OCI-LY1 (cell line): ENCODE measurements at regions not wholly inside any gene's neighbourhood (a gene's known extent, or its start where the extent isn't known, plus 50 kb on each side); places are given as distances from the start of the nearest gene placed in this dataset.
"Not testable (repeated sequence)": the region's sequence is repeated elsewhere in the genome, so short reads cannot be mapped to it uniquely, and the experiment has no call there.

ENCODE experiments used
- H2AFZ ChIP-seq: fragments of 200-600 bp; sonication (generic), shearing (Covaris generic); 2 replicates; pipeline ENCODE4 v1.6.0; 2014; ENCODE audit warnings: antibody characterized with exemption, mild to moderate bottlenecking, low read length
- H3F3A ChIP-seq: fragments of 200-600 bp; sonication (generic), shearing (Covaris generic); 2 replicates; pipeline ENCODE4 v1.6.0; 2014; ENCODE audit warnings: mild to moderate bottlenecking, antibody characterized with exemption, low read length, moderate library complexity; ENCODE audit not compliant: insufficient read depth
- H3K27ac ChIP-seq: fragments of 200-600 bp; sonication (generic); 2 replicates; pipeline ENCODE4 v1.5.1; 2014; ENCODE audit warnings: low read length, mixed run types, mild to moderate bottlenecking, low read depth; ENCODE audit not compliant: poor library complexity, severe bottlenecking
- H3K27me3 ChIP-seq: fragments of 200-600 bp; sonication (generic); 2 replicates; pipeline ENCODE4 v1.6.0; 2014; ENCODE audit warnings: antibody characterized with exemption, mild to moderate bottlenecking, low read length, moderate library complexity; ENCODE audit not compliant: insufficient read depth
- H3K36me3 ChIP-seq: fragments of 200-600 bp; sonication (generic); 2 replicates; pipeline ENCODE4 v1.6.1; 2014; ENCODE audit warnings: mild to moderate bottlenecking, antibody characterized with exemption, low read length, moderate library complexity, mixed read lengths; ENCODE audit not compliant: insufficient read depth
- H3K4me1 ChIP-seq: fragments of 200-600 bp; sonication (generic); 2 replicates; pipeline ENCODE4 v1.5.1; 2014; ENCODE audit warnings: mild to moderate bottlenecking, low read length, moderate library complexity; ENCODE audit not compliant: insufficient read depth, severe bottlenecking
- H3K4me2 ChIP-seq: fragments of 200-600 bp; sonication (generic), shearing (Covaris generic); 2 replicates; pipeline ENCODE4 v1.6.1; 2014; ENCODE audit warnings: low read length
- H3K4me3 ChIP-seq: fragments of 200-600 bp; sonication (generic); 2 replicates; pipeline ENCODE4 v1.5.1; 2014; ENCODE audit warnings: low read length, low read depth, mild to moderate bottlenecking, mixed read lengths; ENCODE audit not compliant: poor library complexity, severe bottlenecking
- H3K79me2 ChIP-seq: fragments of 200-600 bp; shearing (Covaris generic); 2 replicates; pipeline ENCODE4 v1.6.1; 2016; ENCODE audit warnings: mixed run types, low read length, mixed read lengths; ENCODE audit not compliant: insufficient read depth
- H3K9ac ChIP-seq: fragments of 200-600 bp; sonication (generic), shearing (Covaris generic); 2 replicates; pipeline ENCODE4 v1.6.1; 2014; ENCODE audit warnings: mild to moderate bottlenecking, low read length, mixed read lengths
- H3K9me2 ChIP-seq: fragments of 200-600 bp; sonication (generic), shearing (Covaris generic); 2 replicates; pipeline ENCODE4 v1.6.1; 2014; ENCODE audit warnings: low read depth, mild to moderate bottlenecking, low read length, mixed read lengths
- H3K9me3 ChIP-seq: fragments of 200-600 bp; shearing (Covaris generic); 2 replicates; pipeline ENCODE4 v1.6.1; 2014; ENCODE audit warnings: low read length, mixed read lengths
- H4K20me1 ChIP-seq: fragments of 200-600 bp; sonication (generic), shearing (Covaris generic); 2 replicates; pipeline ENCODE4 v1.6.0; 2016; ENCODE audit warnings: mild to moderate bottlenecking, low read length; ENCODE audit not compliant: insufficient read depth

- not testable (repeated sequence) for H3K9me2 ChIP-seq, H3F3A ChIP-seq, H3K27me3 ChIP-seq, H3K4me1 ChIP-seq, H3K27ac ChIP-seq, H3K4me3 ChIP-seq, H3K79me2 ChIP-seq, H4K20me1 ChIP-seq, H3K9ac ChIP-seq, H2AFZ ChIP-seq, H3K9me3 ChIP-seq, H3K4me2 ChIP-seq, H3K36me3 ChIP-seq
Observed at GRCh38 chr21:13000390-13000789, 609.2 kb upstream of the POTED start.

GRCh38 chr21:13037716-13038115 lies 571.9 kb upstream of the POTED start:
- H3K9me2 ChIP-seq, H3K9ac ChIP-seq, H3K4me2 ChIP-seq, H2AFZ ChIP-seq, H3K27me3 ChIP-seq, H3F3A ChIP-seq, H3K36me3 ChIP-seq, H3K4me3 ChIP-seq, H3K27ac ChIP-seq, H3K4me1 ChIP-seq, H4K20me1 ChIP-seq, H3K9me3 ChIP-seq, H3K79me2 ChIP-seq: not testable (repeated sequence)

- H3K4me1 ChIP-seq, H3K9me2 ChIP-seq, H3K9ac ChIP-seq, H3K27me3 ChIP-seq, H3K9me3 ChIP-seq, H3K36me3 ChIP-seq, H2AFZ ChIP-seq, H3K79me2 ChIP-seq, H4K20me1 ChIP-seq, H3K4me2 ChIP-seq, H3F3A ChIP-seq: not testable (repeated sequence)
- H3K4me3 ChIP-seq = peak overlapping the region; percentile 46
- H3K27ac ChIP-seq = peak overlapping the region; percentile 86
Observed at GRCh38 chr21:13052816-13053215, 556.8 kb upstream of the POTED start.
